ENCODE measurements at regions not wholly inside any gene's neighbourhood (a gene's known extent, or its start where the extent isn't known, plus 50 kb on each side); places are given as distances from the start of the nearest gene placed in this dataset.

DNA sequence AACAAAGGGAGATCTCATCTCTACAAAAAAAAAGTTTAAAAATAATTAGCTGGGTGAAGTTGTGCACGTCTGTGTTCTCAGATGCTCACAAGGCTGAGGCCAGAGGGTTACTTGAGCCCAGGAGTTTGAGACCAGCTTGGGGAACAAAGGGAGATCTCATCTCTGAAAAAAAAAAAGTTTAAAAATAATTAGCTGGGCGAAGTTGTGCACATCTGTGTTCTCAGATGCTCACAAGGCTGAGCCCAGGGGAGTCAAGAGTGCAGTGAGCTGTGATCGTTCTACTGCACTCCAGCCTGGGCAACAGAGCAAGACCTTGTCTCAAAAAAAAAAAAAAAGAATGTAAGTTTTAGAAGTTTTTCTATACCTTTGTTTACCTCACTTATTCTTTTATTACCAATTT lies 127.3 kb downstream of the FGF9 start:
- H3K27me3 ChIP-seq = no peaks in the 10 kb centered on the region
- H3K4me3 ChIP-seq = no peak overlapping the region
- in situ Hi-C loops (cut with MboI; ENCODE audit: low sequenced_read_pairs in 4 of 4) = no loop called here
- ATAC-seq (no peak), DNase-seq (no peak)
- intact Hi-C loops (cut with DNase I; ENCODE audit: low total_unique reads) = no loop called here
- H3K36me3 ChIP-seq = no peaks in the 10 kb centered on the region
- no peak for TF ChIP-seq POLR2A (IDR thresholded peaks at IDR 0.05)
- TF ChIP-seq, protein P1, sequence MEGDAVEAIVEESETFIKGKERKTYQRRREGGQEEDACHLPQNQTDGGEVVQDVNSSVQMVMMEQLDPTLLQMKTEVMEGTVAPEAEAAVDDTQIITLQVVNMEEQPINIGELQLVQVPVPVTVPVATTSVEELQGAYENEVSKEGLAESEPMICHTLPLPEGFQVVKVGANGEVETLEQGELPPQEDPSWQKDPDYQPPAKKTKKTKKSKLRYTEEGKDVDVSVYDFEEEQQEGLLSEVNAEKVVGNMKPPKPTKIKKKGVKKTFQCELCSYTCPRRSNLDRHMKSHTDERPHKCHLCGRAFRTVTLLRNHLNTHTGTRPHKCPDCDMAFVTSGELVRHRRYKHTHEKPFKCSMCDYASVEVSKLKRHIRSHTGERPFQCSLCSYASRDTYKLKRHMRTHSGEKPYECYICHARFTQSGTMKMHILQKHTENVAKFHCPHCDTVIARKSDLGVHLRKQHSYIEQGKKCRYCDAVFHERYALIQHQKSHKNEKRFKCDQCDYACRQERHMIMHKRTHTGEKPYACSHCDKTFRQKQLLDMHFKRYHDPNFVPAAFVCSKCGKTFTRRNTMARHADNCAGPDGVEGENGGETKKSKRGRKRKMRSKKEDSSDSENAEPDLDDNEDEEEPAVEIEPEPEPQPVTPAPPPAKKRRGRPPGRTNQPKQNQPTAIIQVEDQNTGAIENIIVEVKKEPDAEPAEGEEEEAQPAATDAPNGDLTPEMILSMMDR (IDR thresholded peaks at IDR 0.05 in 4 of 5, conservative IDR thresholded peaks at IDR 0.05 in 1 of 5) = no peak
- no peaks in the 10 kb centered on the region for H3K4me1 ChIP-seq
- H3K27ac ChIP-seq = no peak overlapping the region
- no peaks in the 10 kb centered on the region for H3K9me3 ChIP-seq

- ATAC-seq = no peak
- DNase-seq = no peak
- in situ Hi-C loops (cut with MboI; ENCODE audit: low sequenced_read_pairs in 4 of 4) = loop anchor here in 1 of 4 donors (25.0 kb wide), 1 partner anchor 87 kb away; no protein-coding TSS in a partner anchor
- Histone ChIP-seq H3K36me3 (no peaks in the 10 kb centered on the region), H3K4me3 (no peak overlapping the region), H3K27me3 (no peaks in the 10 kb centered on the region), H3K9me3 (no peaks in the 10 kb centered on the region), H3K4me1 (no peaks in the 10 kb centered on the region), H3K27ac (no peak overlapping the region)
- TF ChIP-seq, protein P1 (IDR thresholded peaks at IDR 0.05 in 4 of 5, conservative IDR thresholded peaks at IDR 0.05 in 1 of 5) = no peak
- no peak for TF ChIP-seq POLR2A (IDR thresholded peaks at IDR 0.05)
- intact Hi-C loops (cut with DNase I; ENCODE audit: low total_unique reads) = no loop called here
These were observed 128.8 kb downstream of the FGF9 start for GRCh38 chr13:21799671-21800070.

GRCh38 chr13:21800837-21801616 lies 130.2 kb downstream of the FGF9 start:
- H3K9me3 ChIP-seq = no peaks in the 10 kb centered on the region
- no peak overlapping the region for H3K27ac ChIP-seq
- H3K36me3 ChIP-seq = no peaks in the 10 kb centered on the region
- no peaks in the 10 kb centered on the region for H3K4me1 ChIP-seq
- H3K27me3 ChIP-seq = no peaks in the 10 kb centered on the region
- no peak for ATAC-seq
- in situ Hi-C loops (cut with MboI; ENCODE audit: low sequenced_read_pairs in 4 of 4) (loop anchor here in 1 of 4 donors (25.0 kb wide), 1 partner anchor 89 kb away; no protein-coding TSS in a partner anchor), intact Hi-C loops (cut with DNase I; ENCODE audit: low total_unique reads) (no loop called here)
- DNase-seq = no peak
- H3K4me3 ChIP-seq = no peak overlapping the region
- TF ChIP-seq, protein P1 (IDR thresholded peaks at IDR 0.05 in 4 of 5, conservative IDR thresholded peaks at IDR 0.05 in 1 of 5) = no peak
- no peak for TF ChIP-seq POLR2A (IDR thresholded peaks at IDR 0.05)

- no peak for DNase-seq
- Histone ChIP-seq H3K27me3 (no peaks in the 10 kb centered on the region), H3K27ac (no peak overlapping the region), H3K9me3 (no peaks in the 10 kb centered on the region), H3K36me3 (no peaks in the 10 kb centered on the region), H3K4me1 (no peaks in the 10 kb centered on the region), H3K4me3 (no peak overlapping the region)
- no peak for ATAC-seq
- TF ChIP-seq POLR2A (IDR thresholded peaks at IDR 0.05) = no peak
- TF ChIP-seq, protein P1 (IDR thresholded peaks at IDR 0.05 in 4 of 5, conservative IDR thresholded peaks at IDR 0.05 in 1 of 5) = no peak
- in situ Hi-C loops (cut with MboI; ENCODE audit: low sequenced_read_pairs in 4 of 4) (loop anchor here in 1 of 4 donors (25.0 kb wide), 1 partner anchor 93 kb away; no protein-coding TSS in a partner anchor), intact Hi-C loops (cut with DNase I; ENCODE audit: low total_unique reads) (no loop called here)
These were observed 134.9 kb downstream of the FGF9 start for GRCh38 chr13:21805733-21806132.

Data from gastrocnemius medialis (tissue), 4 donors.